Endothelial cell of umbilical vein (primary cell): ENCODE measurements at regions not wholly inside any gene's neighbourhood (a gene's known extent, or its start where the extent isn't known, plus 50 kb on each side); places are given as distances from the start of the nearest gene placed in this dataset.

Source experiments
- BruUV-seq: library from RNA; stranded (reverse); fragments of 400-500 nt; replicated peaks from 2 replicates; lab custom pipeline; 2021; lab: Mats Ljungman, UMichigan
- CTCF ChIA-PET: fragments of 300-600, 350-600 bp; sonication (Branson Sonifier 250); formaldehyde crosslinking; loops from one replicate; lab custom pipeline; 2021; ENCODE audit warnings: antibody characterized with exemption, inconsistent platforms; lab: Charles Lee
- POLR2A ChIA-PET: fragments of 300-600, 350-600 bp; sonication (Branson Sonifier 250); formaldehyde crosslinking; loops from one replicate; lab custom pipeline; 2021; ENCODE audit warnings: antibody characterized with exemption, inconsistent platforms; lab: Charles Lee
- DNase-seq: peaks from one replicate; pipeline ENCODE4 v3.0.0-alpha.2; 2011; ENCODE audit warnings: low read depth, low spot score
- FAIRE-seq: peaks from 2 replicates; lab custom pipeline; 2011; peaks lifted over from hg19 to GRCh38; lab: Jason Lieb, UNC
- H2AFZ ChIP-seq: 2 replicates; pipeline ENCODE4 v1.6.0; 2012; ENCODE audit warnings: low read depth, low read length, control low read depth, inconsistent platforms
- H3K27ac ChIP-seq: 2 replicates; pipeline ENCODE4 v1.5.1; 2011; ENCODE audit warnings: low read depth, mild to moderate bottlenecking, control low read depth, low read length, moderate library complexity; ENCODE audit not compliant: insufficient read depth
- H3K27me3 ChIP-seq, 2 experiments: 2 replicates each; pipeline versions ENCODE4 v1.6.0 to v1.6.1; 2011; ENCODE audit warnings: low read length in 2 of 2, mixed read lengths in 1 of 2; ENCODE audit not compliant: control insufficient read depth in 2 of 2, insufficient read depth in 2 of 2
- H3K36me3 ChIP-seq, 2 experiments: 2 replicates in 1 of 2; 3 replicates in 1 of 2; pipeline ENCODE4 v1.5.1; 2011; ENCODE audit warnings: low read length in 2 of 2, mild to moderate bottlenecking in 1 of 2, moderate library complexity in 1 of 2; ENCODE audit not compliant: control insufficient read depth in 2 of 2, insufficient read depth in 2 of 2; ENCODE audit errors: extremely low read depth in 1 of 2
- H3K4me1 ChIP-seq: 3 replicates; pipeline ENCODE4 v1.5.1; 2011; ENCODE audit warnings: mild to moderate bottlenecking, low read length; ENCODE audit not compliant: control insufficient read depth, insufficient read depth; ENCODE audit errors: extremely low read depth
- H3K4me2 ChIP-seq: 2 replicates; pipeline ENCODE4 v1.6.1; 2011; ENCODE audit warnings: low read length, control low read depth, mixed read lengths; ENCODE audit not compliant: insufficient read depth
- H3K4me3 ChIP-seq, 3 experiments: fragments of 200-600 bp in 1 of 3; sonication (generic), shearing (Covaris generic) in 1 of 3; replicated peaks in 1 of 3; 2 replicates each; pipeline ENCODE4 v1.5.1; 2011 to 2016; ENCODE audit warnings: control low read depth in 3 of 3, low read length in 3 of 3, mild to moderate bottlenecking in 2 of 3, inconsistent platforms in 1 of 3, low read depth in 1 of 3, moderate library complexity in 1 of 3; ENCODE audit not compliant: insufficient read depth in 1 of 3
- H3K79me2 ChIP-seq: 2 replicates; pipeline ENCODE4 v1.6.0; 2012; ENCODE audit warnings: low read length, inconsistent platforms; ENCODE audit not compliant: control insufficient read depth, insufficient read depth
- H3K9ac ChIP-seq: replicated peaks from 2 replicates; pipeline ENCODE3; 2011; ENCODE audit warnings: low read length, control low read depth; ENCODE audit not compliant: insufficient read depth; ENCODE audit errors: extremely low read depth
- H3K9me1 ChIP-seq: replicated peaks from 3 replicates; pipeline ENCODE4 v1.6.0; 2011; ENCODE audit warnings: mild to moderate bottlenecking, low read length; ENCODE audit not compliant: control insufficient read depth, insufficient read depth; ENCODE audit errors: extremely low read depth
- H3K9me3 ChIP-seq: replicated peaks from 2 replicates; pipeline ENCODE4 v1.5.1; 2012; ENCODE audit warnings: low read length, inconsistent platforms; ENCODE audit not compliant: control insufficient read depth, insufficient read depth
- H4K20me1 ChIP-seq: replicated peaks from 2 replicates; pipeline ENCODE3; 2011; ENCODE audit warnings: mild to moderate bottlenecking, low read length; ENCODE audit not compliant: control insufficient read depth, insufficient read depth; ENCODE audit errors: extremely low read depth
- EZH2 ChIP-seq: IDR thresholded peaks from 2 replicates; pipeline ENCODE4 v1.6.1; 2012; ENCODE audit warnings: borderline replicate concordance, low read depth, mild to moderate bottlenecking, moderate library complexity, low read length, inconsistent platforms; ENCODE audit not compliant: severe bottlenecking
- FOS ChIP-seq: IDR thresholded peaks from 2 replicates; pipeline ENCODE4 v1.6.1; 2011; ENCODE audit warnings: mild to moderate bottlenecking, low read length, moderate library complexity, borderline replicate concordance; ENCODE audit not compliant: insufficient read depth
- GATA2 ChIP-seq: IDR thresholded peaks from 2 replicates; pipeline ENCODE4 v1.7.0; 2011; ENCODE audit warnings: low read depth, mild to moderate bottlenecking, moderate library complexity, mixed read lengths, low read length; ENCODE audit not compliant: insufficient read length, insufficient read depth
- JUN ChIP-seq: IDR thresholded peaks from 2 replicates; pipeline ENCODE4 v1.6.1; 2011; ENCODE audit warnings: borderline replicate concordance, low read depth; ENCODE audit not compliant: insufficient read length, insufficient read depth
- MYC ChIP-seq: IDR thresholded peaks from one replicate; pipeline ENCODE4 v1.6.1; 2011; ENCODE audit warnings: mild to moderate bottlenecking, low read depth, low read length
- dilution Hi-C: fragments of 300-500 bp; cut with MboI; formaldehyde crosslinking; loops from one replicate; pipeline ENCODE4 v1.15.0; 2019; ENCODE audit warnings: low sequenced_read_pairs; ENCODE audit not compliant: extremely low pct_ligation_motif_present
- intact Hi-C: fragments of 100-400 bp; cut with micrococcal nuclease; formaldehyde crosslinking; loops from one replicate; pipeline ENCODE4 v1.10.0; 2022

DNA sequence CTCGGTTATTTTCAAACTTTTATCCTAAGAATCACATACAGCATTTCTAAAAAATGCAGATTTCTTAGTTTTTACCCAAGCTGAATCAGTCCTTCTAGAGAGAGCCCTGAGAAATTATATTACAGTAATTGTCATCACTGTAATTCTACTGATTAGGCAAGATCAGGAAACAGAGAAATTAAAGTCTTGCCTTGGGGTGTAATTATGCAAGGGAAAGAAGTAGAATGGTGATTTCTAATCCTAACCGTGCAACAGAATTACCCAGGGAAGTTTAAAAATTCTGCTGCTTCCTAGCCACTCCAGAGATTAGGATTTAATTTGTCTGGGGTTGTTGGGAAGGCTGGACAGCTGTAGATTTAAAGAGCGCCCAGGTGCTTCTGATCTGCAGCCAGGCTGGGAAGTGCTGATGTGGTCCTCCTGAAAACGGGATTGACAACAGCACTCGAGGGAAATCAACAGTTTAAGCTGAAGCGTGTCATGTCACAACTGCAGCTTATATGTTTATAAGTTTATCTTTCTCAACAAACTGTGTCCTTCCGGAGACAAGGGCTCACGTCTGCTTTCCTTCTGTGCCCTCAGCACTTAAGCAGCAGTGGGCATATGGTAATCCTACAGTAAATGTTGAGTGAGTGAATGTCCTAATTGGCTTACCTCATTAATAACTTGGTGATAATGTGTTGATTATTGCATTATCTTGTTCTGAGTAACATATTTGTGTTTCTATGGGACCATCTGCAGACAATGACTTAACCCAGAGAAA, 671.9 kb upstream of the SOX11 start:
- H2AFZ ChIP-seq: no peak overlapping the region
- no peaks in the 10 kb centered on the region for H3K9me1 ChIP-seq
- ChIA-PET POLR2A (no interaction called here), CTCF (no interaction called here)
- BruUV-seq: no TSS peak
- dilution Hi-C loops (no loop called here), intact Hi-C loops (no loop called here)
- H3K27me3 ChIP-seq: no peaks in the 10 kb centered on the region
- H3K4me2 ChIP-seq: no peak overlapping the region
- no peak for DNase-seq
- no peak for TF ChIP-seq MYC
- no peak overlapping the region for H3K9ac ChIP-seq
- H3K79me2 ChIP-seq: no peaks in the 10 kb centered on the region
- H3K4me3 ChIP-seq: no peak overlapping the region
- H4K20me1 ChIP-seq: no peaks in the 10 kb centered on the region
- H3K4me1 ChIP-seq: no peaks in the 10 kb centered on the region
- H3K36me3 ChIP-seq: no peaks in the 10 kb centered on the region
- no peak for FAIRE-seq
- peaks cover 10% of the 10 kb centered on the region for H3K9me3 ChIP-seq
- H3K27ac ChIP-seq: no peak overlapping the region

DNA sequence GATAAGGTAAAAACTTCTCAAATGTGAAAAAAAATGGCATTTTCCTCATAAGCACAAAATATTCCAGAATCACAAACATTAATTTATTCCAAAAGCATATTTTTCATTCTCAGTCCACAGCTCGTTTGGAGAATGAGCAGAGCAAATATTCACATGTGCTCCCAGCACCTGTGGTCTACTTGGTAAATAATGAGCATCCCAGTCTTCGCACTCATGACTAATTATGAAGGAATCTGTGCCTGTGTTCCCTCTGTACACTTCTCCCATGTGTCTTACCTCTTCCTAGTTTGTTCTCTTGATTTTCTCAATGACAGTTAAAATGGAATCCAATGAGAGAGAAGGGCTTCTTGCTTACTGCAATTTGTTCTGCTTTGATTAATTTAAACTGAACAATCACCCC, 671.0 kb upstream of the SOX11 start:
- Histone ChIP-seq H3K9ac (no peak overlapping the region), H3K4me2 (no peak overlapping the region), H2AFZ (no peak overlapping the region), H3K27me3 (no peaks in the 10 kb centered on the region), H4K20me1 (no peaks in the 10 kb centered on the region), H3K9me3 (peaks cover 8% of the 10 kb centered on the region), H3K9me1 (no peaks in the 10 kb centered on the region), H3K4me1 (no peaks in the 10 kb centered on the region), H3K36me3 (no peaks in the 10 kb centered on the region), H3K27ac (no peak overlapping the region), H3K79me2 (no peaks in the 10 kb centered on the region), H3K4me3 (no peak overlapping the region)
- FAIRE-seq (no peak), DNase-seq (no peak)
- TF ChIP-seq EZH2: no peak
- no peak for TF ChIP-seq JUN
- TF ChIP-seq MYC: no peak
- no peak for TF ChIP-seq FOS
- TF ChIP-seq GATA2: no peak
- POLR2A ChIA-PET: no interaction called here
- intact Hi-C loops (no loop called here), dilution Hi-C loops (no loop called here)
- BruUV-seq: no TSS peak
- CTCF ChIA-PET: no interaction called here
